HG03571 (cell line): ENCODE measurements at regions not wholly inside any gene's neighbourhood (a gene's known extent, or its start where the extent isn't known, plus 50 kb on each side); places are given as distances from the start of the nearest gene placed in this dataset.

ENCODE experiments used
- ATAC-seq: cut with Tn5 transposase; IDR thresholded peaks from one replicate; pipeline ENCODE4 v1.9.1; 2021; ENCODE audit not compliant: unreplicated experiment

DNA sequence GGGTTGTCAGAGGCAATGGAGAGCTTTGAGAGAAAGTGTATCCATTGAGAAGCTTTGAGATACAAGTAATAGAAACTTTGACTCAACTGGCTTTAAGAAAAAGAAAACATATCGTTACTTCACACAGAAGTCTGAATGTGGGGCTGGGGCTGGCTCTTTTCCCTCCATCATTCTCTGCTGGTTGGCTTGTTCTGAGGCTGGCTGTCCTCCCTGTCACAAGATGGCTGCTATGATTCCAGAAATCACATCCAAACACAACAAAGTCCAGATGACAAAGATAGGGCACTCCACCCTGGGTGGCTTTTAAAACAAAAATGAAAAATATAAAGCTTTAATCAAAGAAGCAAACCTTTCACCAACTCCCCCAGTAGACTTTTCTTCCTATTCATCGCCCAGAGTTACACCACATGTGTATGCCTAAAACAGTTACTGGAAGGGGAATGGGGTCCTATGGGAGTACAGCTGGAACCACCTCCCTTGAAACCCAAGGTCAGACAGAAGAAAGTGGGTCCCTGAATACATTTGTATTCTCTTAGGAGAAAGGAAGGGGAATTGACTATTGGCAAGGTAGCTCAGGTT, 284.3 kb downstream of the GAS1 start:
- no peak for ATAC-seq

DNA sequence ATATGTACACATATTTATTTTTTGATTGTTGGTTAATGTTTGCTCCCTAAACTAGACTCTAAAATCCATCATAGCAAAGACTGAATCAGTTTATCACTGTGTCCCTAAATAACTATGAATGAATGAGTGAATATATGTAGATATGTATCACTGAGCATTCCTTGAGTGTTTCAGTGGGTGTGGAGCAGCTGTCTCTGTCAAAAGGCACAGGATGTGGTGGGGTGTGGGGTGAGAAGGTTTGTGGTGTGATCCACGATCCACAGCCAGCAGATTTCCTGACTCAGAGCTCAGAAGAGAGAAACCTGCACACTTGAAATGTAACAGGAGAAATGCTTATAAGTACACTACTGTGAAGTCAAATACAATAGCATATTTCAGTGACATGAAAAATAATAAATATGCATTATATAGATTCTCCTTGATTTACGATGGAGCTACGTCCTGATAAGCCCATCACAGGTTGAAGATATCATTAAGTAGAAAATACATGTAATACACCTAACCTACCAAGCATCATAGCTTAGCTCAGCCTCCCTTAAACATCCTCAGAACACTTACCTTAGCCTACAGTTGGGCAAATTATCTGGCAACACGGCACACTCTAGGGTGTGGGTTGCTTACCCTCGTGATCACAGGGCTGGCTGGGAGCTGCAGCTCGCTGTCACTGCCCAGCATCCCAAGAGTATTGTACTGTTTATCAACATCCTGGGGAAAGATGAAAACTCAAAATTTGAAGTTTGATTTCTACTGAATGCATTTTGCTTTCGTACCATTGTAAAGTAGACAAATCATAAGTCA, 287.0 kb downstream of the GAS1 start:
- ATAC-seq, result no peak

DNA sequence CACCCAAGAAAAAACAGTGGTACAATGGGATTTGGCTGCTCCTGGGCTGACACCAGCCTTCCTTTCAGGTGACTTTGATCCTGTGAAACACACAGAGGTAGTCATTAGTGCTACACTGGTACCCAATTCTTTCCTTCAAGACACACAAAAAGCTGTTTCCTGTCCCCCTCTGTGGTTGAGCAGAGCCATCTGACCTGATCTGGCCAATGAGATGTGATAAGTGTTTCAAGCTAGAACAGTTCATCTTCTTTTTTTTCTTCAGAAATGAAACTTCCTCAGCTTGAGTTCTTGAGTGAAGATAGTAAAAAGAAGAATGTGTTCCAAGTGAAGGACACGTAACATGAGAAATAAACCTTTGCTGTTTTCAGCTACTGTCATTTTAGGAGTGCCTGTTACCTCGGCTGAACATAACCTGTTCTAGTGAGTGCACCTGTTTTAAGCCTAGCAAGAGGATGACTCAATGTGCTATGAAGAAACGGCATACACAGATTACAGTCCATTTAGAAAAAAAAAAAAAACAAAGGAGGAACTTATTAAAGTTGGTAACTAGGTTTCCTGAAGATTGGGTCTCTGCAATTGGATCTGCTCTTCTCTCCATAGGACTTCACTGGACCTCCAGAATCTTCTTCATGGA, 287.8 kb downstream of the GAS1 start:
- ATAC-seq, result no peak

GRCh38 chr9:86655147-86655546, 292.2 kb downstream of the GAS1 start:
- no peak for ATAC-seq

DNA sequence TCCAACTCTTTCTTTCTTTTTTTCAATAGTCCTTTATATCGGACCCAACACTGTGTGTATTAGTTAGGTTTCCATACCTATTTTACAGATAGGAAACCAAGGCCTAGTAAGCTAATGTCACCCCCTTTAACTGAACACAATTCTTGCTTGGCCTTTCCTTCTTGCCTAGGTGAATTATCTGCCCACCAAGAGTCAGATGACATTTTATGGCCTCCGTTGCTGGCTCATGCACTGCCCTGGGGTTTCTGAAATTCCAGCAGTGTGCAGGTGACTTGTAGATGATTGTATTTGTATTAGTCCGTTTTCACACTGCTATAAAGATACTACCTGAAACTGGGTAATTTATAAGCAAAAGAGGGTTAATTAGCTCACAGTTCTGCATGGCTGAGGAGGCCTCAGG, 293.8 kb downstream of the GAS1 start:
- ATAC-seq, result no peak

DNA sequence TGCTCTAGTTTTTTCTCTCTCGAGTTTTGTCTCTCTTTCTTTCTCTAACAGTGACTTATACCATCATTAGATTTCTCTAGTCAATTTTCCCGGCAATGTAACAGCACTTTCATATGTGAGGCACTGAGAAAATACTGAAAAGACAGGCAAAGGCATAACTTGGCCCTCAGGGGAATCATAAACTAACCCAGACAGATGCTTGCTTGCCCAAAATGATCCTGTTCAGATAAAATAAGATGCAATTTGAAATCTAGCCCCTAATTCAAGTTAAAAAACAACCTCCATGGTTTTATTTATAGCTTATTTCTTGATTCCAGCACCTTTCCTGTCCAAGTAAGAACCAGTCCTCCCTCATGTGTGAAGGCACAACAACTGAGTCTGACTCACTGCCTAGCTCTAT, 294.6 kb downstream of the GAS1 start:
- ATAC-seq, result no peak

GRCh38 chr9:86649913-86650312, 295.7 kb upstream of the TUT7 start:
- ATAC-seq, result no peak

- ATAC-seq, result no peak
These were observed 294.6 kb upstream of the TUT7 start for GRCh38 chr9:86648828-86649170.

GRCh38 chr9:86648156-86648827, 294.1 kb upstream of the TUT7 start:
- no peak for ATAC-seq

DNA sequence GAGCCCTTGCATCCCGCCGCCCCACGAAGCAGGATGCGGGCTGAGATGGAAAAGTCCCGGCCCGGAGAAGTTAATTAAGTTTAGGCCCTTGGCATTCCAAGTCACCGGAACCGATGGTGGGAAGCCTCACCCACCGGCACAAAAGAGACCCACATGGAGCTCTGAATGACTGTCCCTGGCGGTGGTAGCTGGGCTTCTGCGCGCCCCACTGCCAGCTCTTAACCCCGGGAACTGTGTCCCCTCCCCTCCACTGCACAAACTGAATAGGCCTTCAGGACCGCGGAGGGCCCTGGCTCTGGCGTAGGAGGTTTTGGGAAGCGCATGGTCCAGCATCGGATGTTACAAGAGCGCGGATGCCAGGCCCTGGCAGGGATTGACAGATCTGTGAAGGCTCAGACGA, 291.1 kb upstream of the TUT7 start:
- ATAC-seq, result no peak

DNA sequence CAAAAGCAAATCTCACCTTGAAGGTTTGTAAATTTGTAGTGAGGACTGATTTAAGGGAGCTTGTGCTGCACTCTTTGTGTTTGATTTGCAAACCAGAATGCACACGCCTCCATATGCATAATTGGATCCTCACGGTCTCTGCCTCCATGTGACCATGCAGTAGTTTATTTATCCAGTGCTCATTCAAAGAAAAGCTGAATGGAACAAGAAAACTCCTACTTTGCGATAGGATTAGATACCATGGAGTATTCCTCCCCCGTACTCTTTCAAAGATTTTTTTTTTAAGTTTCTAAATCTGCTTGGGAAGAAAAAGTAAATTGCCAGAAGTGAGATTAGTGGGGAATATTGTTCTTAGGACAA, 290.4 kb upstream of the TUT7 start:
- ATAC-seq, result no peak

GRCh38 chr9:86643946-86644674, 289.9 kb upstream of the TUT7 start:
- no peak for ATAC-seq

DNA sequence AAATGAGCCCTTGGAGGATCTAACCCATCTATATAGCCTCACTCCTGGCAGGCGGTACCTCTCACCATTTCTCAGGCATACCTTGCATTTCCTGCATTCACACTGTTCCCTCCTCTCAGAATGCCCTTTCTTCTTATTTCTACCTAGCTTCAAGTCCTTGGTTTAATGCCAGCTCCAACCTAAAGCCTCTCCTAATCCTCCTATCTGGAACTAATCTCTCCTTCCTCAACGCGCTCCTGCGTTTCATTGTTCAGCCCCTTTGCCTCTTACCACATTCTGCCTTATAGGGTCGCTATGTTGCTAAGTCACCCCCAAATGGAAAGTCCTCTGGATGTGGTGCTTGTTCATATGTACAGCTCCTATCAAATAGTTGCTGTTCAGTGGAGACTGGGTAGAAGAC, 288.5 kb upstream of the TUT7 start:
- ATAC-seq, result no peak

DNA sequence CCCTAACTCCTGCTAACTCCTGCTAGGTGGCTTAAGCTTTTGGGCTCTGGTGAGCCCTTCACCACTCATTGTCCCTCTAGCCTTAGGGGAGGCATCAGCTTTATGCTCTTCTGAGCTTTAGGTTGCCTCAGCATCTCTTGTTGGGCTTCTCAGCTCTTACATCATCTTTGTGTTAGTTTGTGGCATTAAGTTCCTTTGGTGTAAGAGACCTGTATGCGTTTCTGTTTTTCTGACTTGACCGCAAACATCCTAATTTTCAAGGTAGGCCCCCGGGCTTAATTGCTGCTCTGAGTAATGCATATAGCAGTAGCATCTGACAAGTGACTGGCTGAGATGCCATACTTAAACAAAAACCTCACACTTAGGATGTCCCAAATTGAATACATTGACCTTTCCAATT, 287.8 kb upstream of the TUT7 start:
- ATAC-seq, result no peak

DNA sequence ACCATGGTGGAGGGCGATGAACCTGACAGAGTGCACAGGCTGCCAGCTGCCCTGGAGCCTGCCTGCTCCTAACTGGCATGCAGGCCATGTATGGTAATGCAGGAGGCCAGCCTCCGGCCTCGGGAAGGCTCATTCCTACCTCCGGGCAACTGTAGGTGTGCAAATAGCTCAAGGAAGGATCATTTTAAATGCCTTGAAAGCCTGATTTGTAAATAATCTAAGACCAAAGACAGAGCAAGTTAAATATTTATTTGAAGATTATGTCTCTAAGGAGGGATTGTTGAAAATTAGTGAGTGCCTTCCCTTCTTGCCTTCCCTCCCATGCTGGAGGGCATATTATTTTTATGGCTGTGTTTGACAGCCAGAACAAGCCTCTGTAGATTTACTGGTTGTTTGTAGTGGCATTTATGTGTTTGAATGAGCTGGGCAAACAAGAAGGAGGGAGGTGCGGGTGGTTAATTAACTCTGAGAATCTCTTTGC, 285.7 kb upstream of the TUT7 start:
- no peak for ATAC-seq

DNA sequence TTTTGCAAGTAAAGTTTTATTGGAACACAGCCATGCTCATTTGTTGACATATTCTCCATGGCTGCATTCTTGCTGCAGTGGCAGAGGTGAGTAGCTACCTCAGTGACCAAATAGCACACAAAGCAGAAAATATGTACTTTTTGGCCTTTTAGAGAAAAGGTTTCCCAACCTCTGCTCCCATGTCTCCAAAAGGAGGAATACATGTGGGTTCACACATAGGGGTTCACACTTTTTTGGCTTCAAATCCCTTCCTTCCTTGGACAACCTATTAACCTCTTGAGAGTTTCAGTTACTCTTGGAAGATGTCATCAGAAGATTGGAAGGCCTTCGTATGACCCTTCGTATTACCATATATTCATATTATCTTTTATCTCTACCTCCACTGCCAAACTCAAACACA, 285.1 kb upstream of the TUT7 start:
- no peak for ATAC-seq

GRCh38 chr9:86638109-86638508, 283.9 kb upstream of the TUT7 start:
- ATAC-seq, result no peak

DNA sequence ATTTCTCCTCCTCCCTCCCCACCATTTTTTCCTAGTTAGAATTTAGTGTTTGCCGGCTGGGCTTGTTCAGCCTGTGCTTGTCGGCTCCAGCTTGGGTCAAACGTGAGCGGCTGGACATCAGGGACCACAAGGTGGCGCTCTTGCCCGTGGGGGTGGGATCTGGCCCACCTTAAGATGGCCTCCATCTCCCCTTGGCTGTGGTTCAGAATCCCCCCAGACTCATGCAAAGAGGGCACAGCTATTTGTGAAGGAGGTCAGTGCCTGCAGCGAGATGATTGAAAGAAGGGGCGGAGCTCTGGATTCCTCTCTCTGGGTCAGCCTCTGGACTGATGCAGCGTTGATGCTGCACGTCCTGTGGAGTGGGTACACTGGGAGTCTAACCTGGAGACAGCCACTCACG, 283.3 kb upstream of the TUT7 start:
- ATAC-seq, result no peak

GRCh38 chr9:86636519-86636918, 282.3 kb upstream of the TUT7 start:
- no peak for ATAC-seq

GRCh38 chr9:86636038-86636437, 281.8 kb upstream of the TUT7 start:
- ATAC-seq, result no peak

DNA sequence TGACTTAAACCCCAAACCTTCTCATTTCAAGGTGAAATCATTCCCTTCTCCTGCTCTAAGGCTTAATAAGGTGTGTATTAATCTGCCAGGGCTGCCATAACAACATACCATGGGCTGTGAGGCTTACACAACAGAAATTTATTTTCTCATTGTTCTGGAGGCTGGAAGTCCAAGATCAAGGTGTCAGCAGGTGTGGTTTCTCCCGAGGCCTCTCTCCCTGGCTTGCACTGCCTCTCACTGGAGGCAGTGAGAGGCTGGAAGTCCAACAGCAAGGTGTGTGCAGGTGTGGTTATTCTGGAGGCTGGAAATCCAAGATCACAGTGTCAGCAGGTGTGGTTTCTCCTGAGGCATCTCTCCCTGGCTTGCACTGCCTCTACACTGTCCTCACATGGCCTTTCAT, 280.3 kb upstream of the TUT7 start:
- no peak for ATAC-seq
